ENCODE measurements at regions not wholly inside any gene's neighbourhood (a gene's known extent, or its start where the extent isn't known, plus 50 kb on each side); places are given as distances from the start of the nearest gene placed in this dataset.
"Not testable (repeated sequence)": the region's sequence is repeated elsewhere in the genome, so short reads cannot be mapped to it uniquely, and the experiment has no call there.

DNA sequence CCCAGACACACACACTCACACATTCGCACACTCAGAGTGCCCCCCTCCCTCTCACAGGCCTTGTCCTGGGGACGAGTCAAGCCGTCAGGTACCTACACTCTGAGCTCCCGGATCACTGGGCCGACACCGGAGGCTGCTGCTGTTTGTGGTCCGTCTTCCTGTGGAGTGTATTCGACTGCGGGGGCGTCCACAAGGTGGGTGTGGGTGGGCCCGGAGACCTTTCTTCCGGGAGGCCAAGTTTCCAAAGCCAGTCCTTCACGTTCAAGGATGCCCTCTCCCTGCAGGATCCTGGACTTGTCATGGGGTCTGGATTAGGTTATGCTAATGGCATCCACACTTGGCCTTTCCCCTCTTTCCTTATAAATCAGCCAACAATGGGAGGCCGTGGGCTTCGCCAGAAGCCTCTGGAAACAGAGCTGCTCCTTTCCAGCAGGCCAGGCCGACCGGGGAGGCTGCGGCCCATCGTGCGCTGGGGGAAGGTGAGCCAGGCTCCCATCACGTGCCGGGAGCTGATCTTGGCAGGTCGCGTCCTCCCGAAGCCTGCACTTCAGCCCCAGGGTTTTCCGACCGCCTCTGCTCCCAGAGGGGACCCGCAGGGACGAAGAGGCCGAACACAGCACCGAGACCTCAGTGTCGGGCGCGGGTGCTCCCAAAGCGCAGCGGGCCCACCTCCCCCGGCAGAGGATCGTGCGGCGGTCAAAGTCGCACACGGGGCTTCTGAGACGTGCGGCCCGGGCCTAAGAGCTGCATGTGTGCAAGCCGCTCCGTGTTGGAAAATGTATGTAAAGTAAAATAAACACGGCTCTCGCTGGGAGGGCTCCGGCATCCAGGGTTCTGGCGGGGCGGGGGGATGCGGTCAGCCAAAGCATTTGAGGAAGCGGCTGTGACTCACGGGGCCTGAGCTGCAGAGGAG is 196.5 kb upstream of the ZNF469 start:
- not testable (repeated sequence) for TF ChIP-seq POLR2A (IDR thresholded peaks at IDR 0.05; ENCODE audit: control extremely low read depth in 1 of 2, low read depth in 2 of 2, low read length in 2 of 2); BACH1 (IDR thresholded peaks at IDR 0.05; ENCODE audit: low read length); USF2 (IDR thresholded peaks at IDR 0.05; ENCODE audit: low read length); HDAC6 (IDR thresholded peaks at IDR 0.05; ENCODE audit: low read depth, low read length); EZH2 (IDR thresholded peaks at IDR 0.05; ENCODE audit: low read depth, low read length, severe bottlenecking); RFX5 (IDR thresholded peaks at IDR 0.05; ENCODE audit: borderline replicate concordance, low read depth, low read length)

All from H1 (cell line).